HEK293T (cell line): ENCODE measurements at regions not wholly inside any gene's neighbourhood (a gene's known extent, or its start where the extent isn't known, plus 50 kb on each side); places are given as distances from the start of the nearest gene placed in this dataset.

Source experiments
- CTCF ChIA-PET: fragments of 350-600 bp; formaldehyde crosslinking; extraction: SDS; loops from one replicate; lab custom pipeline; 2021; ENCODE audit warnings: antibody characterized with exemption, inconsistent platforms; lab: Yijun Ruan, JAX
- POLR2A ChIA-PET: fragments of 350-600 bp; formaldehyde crosslinking; extraction: SDS; loops from one replicate; lab custom pipeline; 2020; ENCODE audit warnings: antibody characterized with exemption, inconsistent platforms; lab: Yijun Ruan, JAX
- DNase-seq: peaks from one replicate; pipeline ENCODE4 v3.0.0; 2012; ENCODE audit warnings: mixed read lengths; ENCODE audit errors: extremely low spot score
- ARNT ChIP-seq: fragments of 450-650 bp; IDR thresholded peaks from 2 replicates; pipeline ENCODE4 v1.6.1; 2017; ENCODE audit warnings: mild to moderate bottlenecking
- BHLHE40 ChIP-seq: fragments of 450-650 bp; IDR thresholded peaks from 2 replicates; pipeline ENCODE4 v1.6.1; 2016; ENCODE audit warnings: mild to moderate bottlenecking, moderate library complexity, borderline replicate concordance
- CTBP1 ChIP-seq: fragments of 450-650 bp; IDR thresholded peaks from 2 replicates; pipeline ENCODE4 v1.6.1; 2016; ENCODE audit warnings: borderline replicate concordance
- ELF4 ChIP-seq: fragments of 450-650 bp; IDR thresholded peaks from 2 replicates; pipeline ENCODE4 v1.6.1; 2017; ENCODE audit warnings: antibody characterized with exemption
- FOXA1 ChIP-seq: fragments of 450-650 bp; IDR thresholded peaks from 2 replicates; pipeline ENCODE4 v1.6.1; 2016; ENCODE audit warnings: mild to moderate bottlenecking
- FOXK2 ChIP-seq: fragments of 450-650 bp; IDR thresholded peaks from 2 replicates; pipeline ENCODE4 v1.6.1; 2016; ENCODE audit warnings: mild to moderate bottlenecking
- FOXM1 ChIP-seq: fragments of 450-650 bp; IDR thresholded peaks from 2 replicates; pipeline ENCODE4 v1.6.1; 2017; ENCODE audit warnings: mild to moderate bottlenecking, borderline replicate concordance
- HDGF ChIP-seq: fragments of 450-650 bp; IDR thresholded peaks from 2 replicates; pipeline ENCODE4 v1.6.1; 2017; ENCODE audit warnings: antibody characterized with exemption, borderline replicate concordance
- L3MBTL2 ChIP-seq: fragments of 450-650 bp; conservative IDR thresholded peaks from 2 replicates; pipeline ENCODE4 v1.6.1; 2016; ENCODE audit warnings: mild to moderate bottlenecking
- LEF1 ChIP-seq: fragments of 450-650 bp; IDR thresholded peaks from 2 replicates; pipeline ENCODE4 v1.6.1; 2017; ENCODE audit warnings: mild to moderate bottlenecking, borderline replicate concordance
- NFRKB ChIP-seq: fragments of 450-650 bp; IDR thresholded peaks from 2 replicates; pipeline ENCODE4 v1.6.1; 2016; ENCODE audit warnings: mild to moderate bottlenecking, moderate library complexity
- SP1 ChIP-seq: fragments of 450-650 bp; IDR thresholded peaks from 2 replicates; pipeline ENCODE4 v1.6.1; 2017
- SUZ12 ChIP-seq: fragments of 450-650 bp; IDR thresholded peaks from 2 replicates; pipeline ENCODE4 v1.6.1; 2016; ENCODE audit warnings: mild to moderate bottlenecking
- TARDBP ChIP-seq: fragments of 450-650 bp; IDR thresholded peaks from 2 replicates; pipeline ENCODE4 v1.6.1; 2016
- ZNF384 ChIP-seq: fragments of 450-650 bp; IDR thresholded peaks from 2 replicates; pipeline ENCODE4 v1.6.1; 2016
- TF ChIP-seq, protein P1 (sequence below): fragments of 450-650 bp; IDR thresholded peaks from 2 replicates; pipeline ENCODE4 v1.6.1; 2016

DNA sequence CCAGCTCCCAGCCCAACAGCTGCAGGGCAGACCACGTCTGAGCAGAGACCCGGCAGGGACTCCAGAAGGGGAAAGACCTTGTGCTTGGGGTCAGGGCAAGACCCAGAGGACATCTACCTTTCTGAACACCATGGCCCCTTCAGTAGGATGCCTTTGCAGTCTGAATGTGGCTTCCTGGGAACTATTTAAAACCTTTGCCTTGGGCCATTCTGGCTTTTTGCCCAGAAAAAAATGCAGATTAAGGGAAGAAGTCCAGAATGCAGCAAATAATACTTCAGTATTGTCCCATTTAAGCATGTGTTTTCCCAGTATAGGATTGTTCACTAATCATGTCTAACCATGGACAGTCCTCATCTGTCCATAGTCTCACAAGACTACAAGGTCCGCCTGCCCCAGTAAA lies 67.5 kb upstream of the ERCC6L2 start:
- POLR2A ChIA-PET, result no interaction called here
- no peak for DNase-seq

DNA sequence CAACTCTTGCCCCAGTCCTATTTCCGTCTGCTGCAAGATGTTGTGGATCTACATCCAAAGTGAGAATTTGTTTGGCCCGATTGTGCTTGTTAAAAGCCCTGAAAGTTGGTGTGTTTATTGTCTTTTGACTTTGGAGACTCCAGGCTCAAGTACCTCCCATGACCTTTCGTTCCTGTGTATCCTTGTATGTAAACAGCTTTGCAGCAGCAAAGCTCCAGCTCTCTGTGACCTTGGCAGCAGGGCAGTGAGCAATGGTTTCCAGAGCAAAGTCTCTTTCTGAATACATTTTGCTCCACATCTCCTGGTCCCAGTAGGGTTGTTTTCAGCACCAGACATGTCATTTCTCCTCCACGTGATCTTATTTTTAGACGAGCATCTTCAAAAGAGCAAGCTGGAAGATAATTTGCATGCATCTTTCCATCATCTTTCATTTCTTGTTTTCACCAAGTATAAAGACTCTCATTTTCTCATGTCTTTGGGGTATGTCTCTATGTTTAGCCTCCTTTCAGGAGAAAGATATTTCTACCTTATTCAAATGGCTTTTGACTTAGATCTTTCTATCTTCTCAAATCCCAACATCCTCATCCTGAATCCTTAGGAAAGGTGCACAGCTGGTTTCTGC lies 68.1 kb upstream of the ERCC6L2 start:
- ChIA-PET POLR2A (no interaction called here), CTCF (no interaction called here)
- TF ChIP-seq ELF4 (no peak), ARNT (no peak), ZNF384 (no peak), FOXM1 (no peak), LEF1 (no peak), BHLHE40 (no peak), FOXK2 (no peak), CTBP1 (no peak), HDGF (no peak), SP1 (no peak), TARDBP (no peak)
- TF ChIP-seq, protein P1, sequence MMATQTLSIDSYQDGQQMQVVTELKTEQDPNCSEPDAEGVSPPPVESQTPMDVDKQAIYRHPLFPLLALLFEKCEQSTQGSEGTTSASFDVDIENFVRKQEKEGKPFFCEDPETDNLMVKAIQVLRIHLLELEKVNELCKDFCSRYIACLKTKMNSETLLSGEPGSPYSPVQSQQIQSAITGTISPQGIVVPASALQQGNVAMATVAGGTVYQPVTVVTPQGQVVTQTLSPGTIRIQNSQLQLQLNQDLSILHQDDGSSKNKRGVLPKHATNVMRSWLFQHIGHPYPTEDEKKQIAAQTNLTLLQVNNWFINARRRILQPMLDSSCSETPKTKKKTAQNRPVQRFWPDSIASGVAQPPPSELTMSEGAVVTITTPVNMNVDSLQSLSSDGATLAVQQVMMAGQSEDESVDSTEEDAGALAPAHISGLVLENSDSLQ, result no peak
- DNase-seq, result no peak

More for the DNA sequence above, 67.5 kb upstream of the ERCC6L2 start:
- TF ChIP-seq FOXA1 (no peak), ARNT (no peak)
- CTCF ChIA-PET, result no interaction called here

GRCh38 chr9:95803197-95803596 lies 72.3 kb upstream of the ERCC6L2 start:
- CTCF ChIA-PET, result no interaction called here
- TF ChIP-seq ELF4, result no peak
- TF ChIP-seq ZNF384, result no peak
- TF ChIP-seq TARDBP, result no peak
- TF ChIP-seq LEF1, result no peak
- TF ChIP-seq FOXA1, result no peak
- TF ChIP-seq FOXM1, result no peak
- TF ChIP-seq FOXK2, result no peak
- TF ChIP-seq NFRKB, result no peak
- TF ChIP-seq CTBP1, result no peak
- no peak for TF ChIP-seq L3MBTL2
- no peak for TF ChIP-seq HDGF
- no peak for DNase-seq
- POLR2A ChIA-PET, result no interaction called here

DNA sequence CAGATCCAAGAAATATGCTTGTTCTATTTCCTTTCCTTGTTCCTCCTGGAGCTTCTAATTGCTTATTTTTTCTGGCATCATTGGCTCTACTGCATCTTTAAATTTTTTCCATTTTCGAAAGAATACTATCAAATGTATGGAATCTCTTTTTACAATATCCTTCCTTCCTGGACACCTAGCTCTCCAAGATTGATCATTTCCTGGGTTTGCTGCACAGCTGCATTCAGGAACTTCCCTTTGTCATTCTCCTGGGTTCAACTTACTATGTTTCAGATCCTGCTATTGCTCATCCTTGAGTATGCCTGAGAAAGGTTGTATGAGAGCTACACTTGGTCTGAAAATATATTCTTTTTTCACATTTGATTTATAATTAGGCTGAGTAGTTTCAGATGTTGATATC lies 73.7 kb upstream of the ERCC6L2 start:
- POLR2A ChIA-PET, result no interaction called here

DNA sequence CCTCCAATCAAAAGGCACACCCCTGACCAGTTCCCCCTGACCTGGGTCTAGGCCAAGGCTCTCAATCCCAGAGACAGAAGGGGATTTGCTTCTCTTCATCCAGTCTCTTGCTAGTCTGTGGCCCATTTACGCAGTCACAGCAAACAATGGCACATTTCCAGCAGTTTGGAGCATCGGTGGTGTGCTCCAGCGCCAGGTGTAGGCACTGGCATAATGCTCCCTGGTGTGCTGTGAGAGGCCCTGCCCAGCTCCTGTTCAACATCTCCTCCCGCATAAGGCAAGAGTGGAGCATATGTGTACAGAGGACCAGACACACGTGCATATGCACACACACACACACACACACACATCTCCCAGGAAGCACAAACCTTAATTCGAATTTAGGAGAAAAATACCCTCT lies 79.5 kb upstream of the ERCC6L2 start:
- DNase-seq, result no peak
- ChIA-PET CTCF (no interaction called here), POLR2A (interaction anchor here (1.5 kb wide), 1 partner anchor 79 kb away, joined by 4 read pairs; the partner anchor contains the start of gene ERCC6L2)
- TF ChIP-seq SUZ12 (no peak), L3MBTL2 (no peak), BHLHE40 (no peak), ELF4 (no peak), ZNF384 (no peak), FOXM1 (no peak), FOXA1 (no peak), ARNT (no peak), NFRKB (no peak), LEF1 (no peak), FOXK2 (no peak), TARDBP (no peak), CTBP1 (no peak), HDGF (no peak), SP1 (no peak)
- TF ChIP-seq, protein P1, result no peak

More for the DNA sequence above, 73.7 kb upstream of the ERCC6L2 start:
- no peak for TF ChIP-seq NFRKB
- no peak for TF ChIP-seq SUZ12
- no peak for TF ChIP-seq ZNF384
- no peak for TF ChIP-seq HDGF
- TF ChIP-seq CTBP1, result no peak
- CTCF ChIA-PET, result interaction anchor here (0.6 kb wide), 2 partner anchors 255 to 328 kb away, joined by 3 to 5 read pairs; no protein-coding TSS in a partner anchor
- no peak for DNase-seq

- POLR2A ChIA-PET, result interaction anchor here (0.6 to 1.5 kb wide), 2 partner anchors 13 to 81 kb away, joined by 3 to 4 read pairs; partner anchors contain the start of gene ERCC6L2
- TF ChIP-seq TARDBP (no peak), ZNF384 (no peak), FOXK2 (no peak), ELF4 (no peak)
- TF ChIP-seq, protein P1, result no peak
- CTCF ChIA-PET, result no interaction called here
- no peak for DNase-seq
Observed at GRCh38 chr9:95793924-95794828, 81.3 kb upstream of the ERCC6L2 start.
